Right lobe of liver (tissue), 6 donors: ENCODE measurements at regions not wholly inside any gene's neighbourhood (a gene's known extent, or its start where the extent isn't known, plus 50 kb on each side); places are given as distances from the start of the nearest gene placed in this dataset.

ENCODE experiments used
- ATAC-seq, 4 donors: fragments of 200-7000 bp; cut with Tn5 transposase; one replicate each; pipeline ENCODE4 v1.9.1; 2020; ENCODE audit warnings: mild to moderate bottlenecking in 4 of 4, moderate library complexity in 4 of 4
- DNase-seq, 3 donors: peaks; one replicate each; pipeline ENCODE4 v3.0.0-alpha.2; 2020
- H3K27ac ChIP-seq, 3 donors: fragments of 200-600 bp; one replicate each; pipeline ENCODE4 v1.8.0; 2022
- H3K27me3 ChIP-seq, 2 donors: fragments of 200-600 bp; one replicate each; pipeline ENCODE4 v1.8.0; 2022
- H3K36me3 ChIP-seq, 4 donors: fragments of 200-600 bp; sonication (generic) in 1 of 4; one replicate each; pipeline versions ENCODE4 v1.5.1 to v1.8.0; 2017 to 2022; ENCODE audit warnings: control low read depth in 1 of 4
- H3K4me1 ChIP-seq, 4 donors: fragments of 200-600 bp; sonication (generic) in 1 of 4; one replicate each; pipeline versions ENCODE4 v1.5.1 to v1.8.0; 2017 to 2022; ENCODE audit warnings: control low read depth in 1 of 4
- H3K4me3 ChIP-seq, 3 donors: fragments of 200-600 bp; one replicate each; pipeline ENCODE4 v1.8.0; 2022
- H3K9me3 ChIP-seq, 4 donors: fragments of 200-600 bp; sonication (generic) in 1 of 4; one replicate each; pipeline versions ENCODE4 v1.5.1 to v1.8.0; 2017 to 2022; ENCODE audit warnings: control low read depth in 1 of 4
- POLR2A ChIP-seq: fragments of 450-650 bp; IDR thresholded peaks from one replicate; pipeline ENCODE4 v1.6.1; 2017; ENCODE audit warnings: antibody characterized with exemption, mild to moderate bottlenecking
- WGBS: methylation state at CpG from one replicate; pipeline ENCODE4 v1.1.6; 2018; ENCODE audit warnings: low coverage, low lambda C conversion rate; ENCODE audit not compliant: insufficient coverage; ENCODE audit errors: missing lambda C conversion rate; 5-methylcytosine and 5-hydroxymethylcytosine counted together
- intact Hi-C, 2 donors: fragments of 100-400 bp; cut with DNase I; formaldehyde crosslinking; loops; one replicate each; pipeline versions ENCODE4 v1.11.2 to v1.14.1; 2022
- TF ChIP-seq, protein P1 (sequence below), 4 donors: fragments of 200-600 bp in 3 of 4; fragments of 450-650 bp in 1 of 4; IDR thresholded peaks; one replicate each; pipeline versions ENCODE4 v1.5.1 to v1.8.0; 2016 to 2022; ENCODE audit warnings: antibody characterized with exemption in 4 of 4, mild to moderate bottlenecking in 2 of 4
- donor health status: DM: no; HTN: yes; CAD: no.
- donor health status: DM: no; HTN: no; CAD: no.
- donor health status: DM: no; HTN: no; CAD: no.
- donor health status: DM: no; HTN: yes; CAD: no.
- donor health status: DM: no; HTN: yes; CAD: no.

DNA sequence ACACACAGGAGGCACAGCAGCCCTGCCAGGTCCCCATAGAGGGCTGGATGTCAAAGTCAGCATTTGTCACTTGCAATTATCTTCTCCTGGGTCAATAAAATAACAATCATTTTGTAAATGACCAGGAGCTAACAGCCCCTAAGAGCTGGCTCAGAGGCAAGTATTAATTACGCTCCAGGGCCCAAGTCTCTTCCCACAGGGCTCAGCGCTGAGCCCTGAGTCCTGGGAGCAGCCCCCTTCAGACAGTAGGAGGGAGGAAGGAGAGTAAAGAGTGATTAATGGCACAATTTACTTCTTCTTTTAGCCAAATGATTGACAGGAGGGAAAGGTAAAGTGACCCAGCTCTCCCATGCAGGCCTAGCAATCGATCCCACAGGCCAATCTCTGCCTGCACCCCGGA is 99.0 kb upstream of the DRD2 start:
- TF ChIP-seq, protein P1, sequence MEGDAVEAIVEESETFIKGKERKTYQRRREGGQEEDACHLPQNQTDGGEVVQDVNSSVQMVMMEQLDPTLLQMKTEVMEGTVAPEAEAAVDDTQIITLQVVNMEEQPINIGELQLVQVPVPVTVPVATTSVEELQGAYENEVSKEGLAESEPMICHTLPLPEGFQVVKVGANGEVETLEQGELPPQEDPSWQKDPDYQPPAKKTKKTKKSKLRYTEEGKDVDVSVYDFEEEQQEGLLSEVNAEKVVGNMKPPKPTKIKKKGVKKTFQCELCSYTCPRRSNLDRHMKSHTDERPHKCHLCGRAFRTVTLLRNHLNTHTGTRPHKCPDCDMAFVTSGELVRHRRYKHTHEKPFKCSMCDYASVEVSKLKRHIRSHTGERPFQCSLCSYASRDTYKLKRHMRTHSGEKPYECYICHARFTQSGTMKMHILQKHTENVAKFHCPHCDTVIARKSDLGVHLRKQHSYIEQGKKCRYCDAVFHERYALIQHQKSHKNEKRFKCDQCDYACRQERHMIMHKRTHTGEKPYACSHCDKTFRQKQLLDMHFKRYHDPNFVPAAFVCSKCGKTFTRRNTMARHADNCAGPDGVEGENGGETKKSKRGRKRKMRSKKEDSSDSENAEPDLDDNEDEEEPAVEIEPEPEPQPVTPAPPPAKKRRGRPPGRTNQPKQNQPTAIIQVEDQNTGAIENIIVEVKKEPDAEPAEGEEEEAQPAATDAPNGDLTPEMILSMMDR (IDR thresholded peaks at IDR 0.05), result no peak
- no peak for TF ChIP-seq POLR2A
- Histone ChIP-seq H3K4me1 (no peaks in the 10 kb centered on the region), H3K9me3 (no peaks in the 10 kb centered on the region), H3K36me3 (no peaks in the 10 kb centered on the region), H3K27ac (no peak overlapping the region), H3K4me3 (no peak overlapping the region), H3K27me3 (no peaks in the 10 kb centered on the region)
- DNase-seq, result no peak
- ATAC-seq, result no peak
- intact Hi-C loops, result no loop called here
- 63% methylated on average over 2 of the region's 4 CpGs for WGBS

DNA sequence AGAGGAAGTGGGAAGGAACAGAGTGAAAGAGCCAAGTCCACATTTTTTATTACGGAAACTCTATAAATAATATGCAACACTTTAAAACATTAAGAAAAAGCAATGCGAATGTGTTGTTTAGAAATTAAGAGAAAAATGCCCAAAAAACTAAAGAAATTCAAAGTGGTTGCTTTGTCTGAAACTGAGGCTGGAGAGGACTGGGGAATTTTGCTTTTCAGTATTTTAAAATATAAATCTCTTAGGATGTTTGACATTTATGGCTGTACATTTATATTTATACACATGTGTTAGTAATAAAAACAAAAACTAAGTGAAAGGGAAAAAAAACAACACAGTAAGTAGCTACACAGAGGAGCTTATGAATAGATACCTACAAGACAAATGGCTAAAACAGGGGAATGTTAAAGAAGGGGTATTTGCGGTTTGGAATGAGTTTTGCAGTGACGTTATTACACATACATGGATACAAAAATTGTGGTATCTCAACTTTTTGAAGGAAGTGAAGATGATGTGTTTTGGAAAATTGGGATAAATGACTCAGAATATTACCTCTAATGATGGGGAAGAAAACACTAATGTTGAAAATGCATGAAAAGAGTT is 97.0 kb upstream of the DRD2 start:
- Histone ChIP-seq H3K27me3 (no peaks in the 10 kb centered on the region), H3K27ac (no peak overlapping the region), H3K4me1 (no peaks in the 10 kb centered on the region), H3K4me3 (no peak overlapping the region), H3K36me3 (no peaks in the 10 kb centered on the region), H3K9me3 (no peaks in the 10 kb centered on the region)
- TF ChIP-seq, protein P1 (IDR thresholded peaks at IDR 0.05), result no peak
- TF ChIP-seq POLR2A, result no peak
- DNase-seq (no peak), ATAC-seq (no peak)
- 52% methylated on average over 4 of the region's 4 CpGs for WGBS
- intact Hi-C loops, result no loop called here

DNA sequence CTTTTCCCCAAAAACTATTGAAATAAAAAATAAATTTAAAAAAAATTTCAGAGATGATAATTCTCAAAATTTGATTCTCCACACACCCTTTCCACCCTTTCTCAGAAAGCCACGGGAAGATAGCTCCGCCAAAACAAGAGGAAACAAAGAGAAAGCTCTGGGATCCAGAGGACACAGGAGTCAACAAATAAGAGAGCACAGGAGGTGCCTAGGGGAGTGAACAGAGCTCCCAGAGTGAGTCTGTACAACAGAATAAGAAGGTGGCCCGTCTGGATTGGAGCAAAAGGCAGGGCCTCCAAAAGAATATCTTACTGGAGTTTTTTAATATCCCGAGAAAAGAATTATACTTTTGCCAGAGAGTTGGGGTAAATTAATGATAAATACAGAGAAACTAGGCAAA is 96.3 kb upstream of the DRD2 start:
- DNase-seq, result no peak
- Histone ChIP-seq H3K27me3 (no peaks in the 10 kb centered on the region), H3K36me3 (no peaks in the 10 kb centered on the region), H3K4me3 (no peak overlapping the region), H3K4me1 (no peaks in the 10 kb centered on the region), H3K27ac (no peak overlapping the region), H3K9me3 (no peaks in the 10 kb centered on the region)
- 36% methylated on average over 4 of the region's 4 CpGs for WGBS
- no peak for ATAC-seq
- intact Hi-C loops, result no loop called here
- TF ChIP-seq, protein P1 (IDR thresholded peaks at IDR 0.05), result no peak
- TF ChIP-seq POLR2A, result no peak

DNA sequence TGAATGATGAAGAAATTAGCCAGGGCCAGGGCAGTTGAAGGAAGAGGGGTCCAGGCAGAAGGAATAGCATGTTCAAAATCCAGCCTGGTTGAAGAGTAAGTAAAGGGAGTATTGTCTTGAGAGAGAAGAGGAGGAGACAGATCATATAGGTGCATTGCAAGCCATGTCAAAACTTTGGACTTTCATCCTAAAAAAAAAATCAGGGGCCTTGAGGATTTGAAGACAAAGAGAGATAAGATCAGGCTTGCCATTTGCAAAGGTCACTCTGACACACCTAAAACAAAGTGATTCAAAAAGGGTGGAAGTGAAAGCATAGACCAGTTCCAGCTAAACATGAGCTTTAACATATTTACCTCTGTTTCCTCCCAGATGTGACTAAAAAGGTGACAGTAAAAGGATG is 95.7 kb upstream of the DRD2 start:
- H3K36me3 ChIP-seq, result no peaks in the 10 kb centered on the region
- no peak for TF ChIP-seq POLR2A
- TF ChIP-seq, protein P1 (IDR thresholded peaks at IDR 0.05), result no peak
- H3K27ac ChIP-seq, result no peak overlapping the region
- no peaks in the 10 kb centered on the region for H3K4me1 ChIP-seq
- H3K27me3 ChIP-seq, result no peaks in the 10 kb centered on the region
- H3K4me3 ChIP-seq, result no peak overlapping the region
- DNase-seq, result no peak
- ATAC-seq, result no peak
- H3K9me3 ChIP-seq, result no peaks in the 10 kb centered on the region
- intact Hi-C loops, result no loop called here

DNA sequence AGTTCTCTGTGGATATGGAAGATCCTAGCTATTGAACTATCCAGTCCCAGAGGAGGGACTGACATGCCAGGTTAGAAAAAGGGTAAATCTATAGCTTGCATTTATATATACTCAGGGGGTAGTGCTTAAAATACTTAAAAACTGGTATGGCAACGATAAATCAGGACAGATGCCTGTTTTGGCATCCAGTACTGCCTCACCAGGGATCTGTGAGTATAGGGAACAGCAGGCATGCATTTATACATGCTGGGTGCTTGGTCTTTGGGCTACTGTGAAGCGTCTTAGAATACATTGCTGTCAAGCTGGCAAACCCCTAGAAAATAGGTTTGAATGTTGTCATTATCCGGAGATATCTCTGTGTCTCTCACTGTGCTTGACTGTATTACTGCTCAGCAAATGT is 94.2 kb upstream of the DRD2 start:
- Histone ChIP-seq H3K36me3 (no peaks in the 10 kb centered on the region), H3K4me1 (no peaks in the 10 kb centered on the region), H3K9me3 (no peaks in the 10 kb centered on the region), H3K27me3 (no peaks in the 10 kb centered on the region), H3K27ac (no peak overlapping the region), H3K4me3 (no peak overlapping the region)
- DNase-seq (no peak), ATAC-seq (no peak)
- WGBS, result 83% methylated on average over 3 of the region's 3 CpGs
- intact Hi-C loops, result no loop called here
- TF ChIP-seq, protein P1 (IDR thresholded peaks at IDR 0.05), result no peak
- no peak for TF ChIP-seq POLR2A
